ENCODE measurements at regions not wholly inside any gene's neighbourhood (a gene's known extent, or its start where the extent isn't known, plus 50 kb on each side); places are given as distances from the start of the nearest gene placed in this dataset.

- no peak for DNase-seq
- H3K4me1 Mint-ChIP-seq (ENCODE audit: low read depth), result peaks cover 25% of the 10 kb centered on the region
- no peak overlapping the region for H3K27ac Mint-ChIP-seq
- H3K27me3 Mint-ChIP-seq (ENCODE audit: insufficient read depth), result peaks cover 2% of the 10 kb centered on the region; the same call in 1 of the 2 replicates
- no peak for TF ChIP-seq CTCF (IDR thresholded peaks at IDR 0.05)
- H3K9me3 Mint-ChIP-seq, result no peaks in the 10 kb centered on the region
- no peak overlapping the region for H3K4me3 Mint-ChIP-seq
- no peaks in the 10 kb centered on the region for H3K36me3 Mint-ChIP-seq (ENCODE audit: low read depth)
These were observed 80.2 kb upstream of the ITGA4 start for GRCh38 chr2:181376999-181377398.

GRCh38 chr2:181378491-181378890 lies 78.7 kb upstream of the ITGA4 start:
- Mint-ChIP-seq H3K36me3 (ENCODE audit: low read depth) (no peaks in the 10 kb centered on the region), H3K27ac (no peak overlapping the region), H3K9me3 (no peaks in the 10 kb centered on the region), H3K27me3 (ENCODE audit: insufficient read depth) (peaks cover 2% of the 10 kb centered on the region), H3K4me3 (no peak overlapping the region), H3K4me1 (ENCODE audit: low read depth) (peaks cover 10% of the 10 kb centered on the region)
- DNase-seq, result no peak
- TF ChIP-seq CTCF (IDR thresholded peaks at IDR 0.05), result no peak

GRCh38 chr2:181380581-181380980 lies 76.6 kb upstream of the ITGA4 start:
- no peaks in the 10 kb centered on the region for H3K9me3 Mint-ChIP-seq
- no peak for TF ChIP-seq CTCF (IDR thresholded peaks at IDR 0.05)
- peaks cover under 1% of the 10 kb centered on the region; the same call in 1 of the 2 replicates for H3K4me1 Mint-ChIP-seq (ENCODE audit: low read depth)

GRCh38 chr2:181384923-181385322 lies 72.3 kb upstream of the ITGA4 start:
- H3K9me3 Mint-ChIP-seq, result no peaks in the 10 kb centered on the region
- H3K27me3 Mint-ChIP-seq (ENCODE audit: insufficient read depth), result no peaks in the 10 kb centered on the region; the same call in 1 of the 2 replicates
- H3K4me3 Mint-ChIP-seq, result no peak overlapping the region
- no peak for TF ChIP-seq CTCF (IDR thresholded peaks at IDR 0.05)
- H3K27ac Mint-ChIP-seq, result no peak overlapping the region
- no peak for DNase-seq
- H3K4me1 Mint-ChIP-seq (ENCODE audit: low read depth), result no peaks in the 10 kb centered on the region
- no peaks in the 10 kb centered on the region for H3K36me3 Mint-ChIP-seq (ENCODE audit: low read depth)

More at GRCh38 chr2:181380581-181380980, 76.6 kb upstream of the ITGA4 start:
- Mint-ChIP-seq H3K4me3 (no peak overlapping the region), H3K36me3 (ENCODE audit: low read depth) (no peaks in the 10 kb centered on the region), H3K27me3 (ENCODE audit: insufficient read depth) (peaks cover 2% of the 10 kb centered on the region), H3K27ac (no peak overlapping the region)
- DNase-seq, result no peak

- Mint-ChIP-seq H3K4me1 (ENCODE audit: low read depth) (peaks cover 20% of the 10 kb centered on the region), H3K27ac (no peak overlapping the region), H3K4me3 (no peak overlapping the region), H3K27me3 (ENCODE audit: insufficient read depth) (no peaks in the 10 kb centered on the region), H3K36me3 (ENCODE audit: low read depth) (no peaks in the 10 kb centered on the region), H3K9me3 (no peaks in the 10 kb centered on the region)
- DNase-seq, result no peak
- no peak for TF ChIP-seq CTCF (IDR thresholded peaks at IDR 0.05)
These were observed 67.7 kb upstream of the ITGA4 start for GRCh38 chr2:181389524-181389923.

- DNase-seq, result peak; percentile 76
- Mint-ChIP-seq H3K27ac (peak overlapping the region; percentile 97), H3K4me3 (peak overlapping the region; percentile 80), H3K27me3 (ENCODE audit: insufficient read depth) (no peaks in the 10 kb centered on the region), H3K36me3 (ENCODE audit: low read depth) (no peaks in the 10 kb centered on the region), H3K9me3 (no peaks in the 10 kb centered on the region), H3K4me1 (ENCODE audit: low read depth) (peaks cover 20% of the 10 kb centered on the region)
- no peak for TF ChIP-seq CTCF (IDR thresholded peaks at IDR 0.05)
These were observed 63.7 kb upstream of the ITGA4 start for GRCh38 chr2:181393472-181393871.
